Thyroid gland (tissue), 4 donors: ENCODE measurements at regions not wholly inside any gene's neighbourhood (a gene's known extent, or its start where the extent isn't known, plus 50 kb on each side); places are given as distances from the start of the nearest gene placed in this dataset.

Experiments
- POLR2A ChIP-seq, 2 donors: fragments of 450-650 bp; IDR thresholded peaks; one replicate each; pipeline ENCODE4 v1.6.1; 2017; ENCODE audit warnings: antibody characterized with exemption in 2 of 2, mild to moderate bottlenecking in 2 of 2, moderate library complexity in 1 of 2
- TF ChIP-seq, protein P1 (sequence below), 6 experiments: fragments of 200-600 bp in 3 of 6; fragments of 450-650 bp in 3 of 6; sonication (generic) in 3 of 6; IDR thresholded peaks; one replicate each; pipeline ENCODE4 v1.5.1; 2016 to 2019; ENCODE audit warnings: antibody characterized with exemption in 6 of 6, mild to moderate bottlenecking in 2 of 6, inconsistent platforms in 1 of 6, moderate library complexity in 1 of 6

- TF ChIP-seq, protein P1, sequence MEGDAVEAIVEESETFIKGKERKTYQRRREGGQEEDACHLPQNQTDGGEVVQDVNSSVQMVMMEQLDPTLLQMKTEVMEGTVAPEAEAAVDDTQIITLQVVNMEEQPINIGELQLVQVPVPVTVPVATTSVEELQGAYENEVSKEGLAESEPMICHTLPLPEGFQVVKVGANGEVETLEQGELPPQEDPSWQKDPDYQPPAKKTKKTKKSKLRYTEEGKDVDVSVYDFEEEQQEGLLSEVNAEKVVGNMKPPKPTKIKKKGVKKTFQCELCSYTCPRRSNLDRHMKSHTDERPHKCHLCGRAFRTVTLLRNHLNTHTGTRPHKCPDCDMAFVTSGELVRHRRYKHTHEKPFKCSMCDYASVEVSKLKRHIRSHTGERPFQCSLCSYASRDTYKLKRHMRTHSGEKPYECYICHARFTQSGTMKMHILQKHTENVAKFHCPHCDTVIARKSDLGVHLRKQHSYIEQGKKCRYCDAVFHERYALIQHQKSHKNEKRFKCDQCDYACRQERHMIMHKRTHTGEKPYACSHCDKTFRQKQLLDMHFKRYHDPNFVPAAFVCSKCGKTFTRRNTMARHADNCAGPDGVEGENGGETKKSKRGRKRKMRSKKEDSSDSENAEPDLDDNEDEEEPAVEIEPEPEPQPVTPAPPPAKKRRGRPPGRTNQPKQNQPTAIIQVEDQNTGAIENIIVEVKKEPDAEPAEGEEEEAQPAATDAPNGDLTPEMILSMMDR (IDR thresholded peaks at IDR 0.05): no peak
- TF ChIP-seq POLR2A (IDR thresholded peaks at IDR 0.05): no peak
Measured at GRCh38 chr6:168953461-168953860, 300.2 kb downstream of the THBS2 start.
